ENCODE measurements at regions not wholly inside any gene's neighbourhood (a gene's known extent, or its start where the extent isn't known, plus 50 kb on each side); places are given as distances from the start of the nearest gene placed in this dataset.

DNA sequence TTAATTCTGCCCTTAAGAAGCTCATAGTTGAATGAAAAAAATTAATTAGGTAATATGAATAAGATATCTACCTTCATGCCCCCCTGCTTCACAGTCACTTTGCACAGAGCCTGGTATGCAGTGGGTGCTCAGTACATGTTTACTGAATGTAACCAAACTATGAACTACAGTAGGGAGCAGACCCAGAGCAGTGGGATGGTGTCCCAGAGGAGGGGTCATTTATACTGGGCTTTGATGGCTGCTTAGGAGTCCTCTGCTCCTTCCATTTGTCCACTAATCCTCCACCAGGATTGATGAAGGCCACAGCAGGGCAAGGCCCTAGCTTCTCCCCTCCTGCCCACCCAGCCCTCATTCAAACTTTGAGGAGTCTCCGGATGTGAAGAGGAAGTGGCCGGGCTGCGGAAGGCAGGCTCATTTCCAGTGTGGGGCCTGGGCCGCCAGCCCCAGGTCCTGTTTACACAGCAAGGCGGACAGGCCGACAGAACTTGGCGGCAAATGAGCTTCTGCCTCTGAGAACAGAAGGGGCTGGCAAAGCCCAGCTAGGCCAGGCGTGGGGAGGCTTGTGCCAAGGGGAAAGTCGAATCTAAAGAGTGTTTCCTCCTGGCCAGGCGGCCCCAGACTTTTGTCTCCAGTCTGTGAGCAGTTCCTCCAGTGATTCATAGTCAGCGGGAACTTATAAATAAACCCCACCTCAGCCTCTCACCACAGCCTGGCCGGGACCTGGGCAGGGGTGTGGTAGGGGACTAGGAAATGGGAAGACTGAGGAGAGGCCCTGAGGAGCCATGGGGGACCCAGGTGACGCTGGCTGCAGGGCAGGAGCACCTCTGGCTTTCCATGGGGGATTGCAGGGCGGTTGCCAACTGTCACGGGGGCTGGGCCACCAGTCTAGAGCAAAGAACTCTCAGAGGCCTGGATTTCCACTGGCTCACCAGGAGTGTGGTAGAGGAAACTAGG is 51.6 kb upstream of the LCTL start:
- TF ChIP-seq POLR2AphosphoS5 (IDR thresholded peaks at IDR 0.05; ENCODE audit: low read depth): peak; percentile 86
- TF ChIP-seq, protein P1, sequence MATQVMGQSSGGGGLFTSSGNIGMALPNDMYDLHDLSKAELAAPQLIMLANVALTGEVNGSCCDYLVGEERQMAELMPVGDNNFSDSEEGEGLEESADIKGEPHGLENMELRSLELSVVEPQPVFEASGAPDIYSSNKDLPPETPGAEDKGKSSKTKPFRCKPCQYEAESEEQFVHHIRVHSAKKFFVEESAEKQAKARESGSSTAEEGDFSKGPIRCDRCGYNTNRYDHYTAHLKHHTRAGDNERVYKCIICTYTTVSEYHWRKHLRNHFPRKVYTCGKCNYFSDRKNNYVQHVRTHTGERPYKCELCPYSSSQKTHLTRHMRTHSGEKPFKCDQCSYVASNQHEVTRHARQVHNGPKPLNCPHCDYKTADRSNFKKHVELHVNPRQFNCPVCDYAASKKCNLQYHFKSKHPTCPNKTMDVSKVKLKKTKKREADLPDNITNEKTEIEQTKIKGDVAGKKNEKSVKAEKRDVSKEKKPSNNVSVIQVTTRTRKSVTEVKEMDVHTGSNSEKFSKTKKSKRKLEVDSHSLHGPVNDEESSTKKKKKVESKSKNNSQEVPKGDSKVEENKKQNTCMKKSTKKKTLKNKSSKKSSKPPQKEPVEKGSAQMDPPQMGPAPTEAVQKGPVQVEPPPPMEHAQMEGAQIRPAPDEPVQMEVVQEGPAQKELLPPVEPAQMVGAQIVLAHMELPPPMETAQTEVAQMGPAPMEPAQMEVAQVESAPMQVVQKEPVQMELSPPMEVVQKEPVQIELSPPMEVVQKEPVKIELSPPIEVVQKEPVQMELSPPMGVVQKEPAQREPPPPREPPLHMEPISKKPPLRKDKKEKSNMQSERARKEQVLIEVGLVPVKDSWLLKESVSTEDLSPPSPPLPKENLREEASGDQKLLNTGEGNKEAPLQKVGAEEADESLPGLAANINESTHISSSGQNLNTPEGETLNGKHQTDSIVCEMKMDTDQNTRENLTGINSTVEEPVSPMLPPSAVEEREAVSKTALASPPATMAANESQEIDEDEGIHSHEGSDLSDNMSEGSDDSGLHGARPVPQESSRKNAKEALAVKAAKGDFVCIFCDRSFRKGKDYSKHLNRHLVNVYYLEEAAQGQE (IDR thresholded peaks at IDR 0.05; ENCODE audit: insufficient replicate concordance, low read depth): peak; percentile 62

Measured in HL-60 (cell line).